GM18873 (cell line): ENCODE measurements at regions not wholly inside any gene's neighbourhood (a gene's known extent, or its start where the extent isn't known, plus 50 kb on each side); places are given as distances from the start of the nearest gene placed in this dataset.

ENCODE experiments used
- ATAC-seq: cut with Tn5 transposase; IDR thresholded peaks from one replicate; pipeline ENCODE4 v1.9.1; 2021; ENCODE audit warnings: mild to moderate bottlenecking, moderate library complexity, moderate number of reproducible peaks; ENCODE audit not compliant: unreplicated experiment, low FRiP score

DNA sequence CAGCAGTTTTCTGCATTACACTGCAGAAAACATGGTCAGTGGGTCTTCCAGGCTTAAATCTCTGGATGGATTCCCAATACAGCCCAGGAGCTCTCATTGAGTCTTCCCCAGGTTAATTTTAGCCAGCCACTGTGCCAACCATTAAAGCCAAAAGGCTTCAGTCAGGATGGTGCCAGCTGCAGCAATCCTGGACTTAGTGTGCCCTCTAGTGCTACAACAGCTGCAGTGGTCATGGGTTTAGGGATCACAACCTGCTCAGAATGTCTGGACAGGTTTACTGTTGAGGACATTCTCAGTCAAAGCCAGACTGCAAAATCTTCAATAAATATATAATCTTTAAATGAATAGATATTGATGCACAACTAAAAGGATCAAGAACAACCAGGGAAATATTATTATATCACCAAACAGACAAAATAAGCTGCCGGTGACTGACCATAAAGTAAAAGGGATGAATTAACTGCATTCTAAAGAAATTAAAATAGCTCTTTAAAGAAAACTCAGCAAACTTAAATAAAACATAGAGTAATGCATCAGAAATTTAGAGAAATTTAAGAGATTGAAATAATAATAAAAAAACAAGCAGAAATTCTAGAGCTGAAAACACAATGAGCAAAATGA, 639.9 kb downstream of the SPOCK3 start:
- ATAC-seq = peak; percentile 68

DNA sequence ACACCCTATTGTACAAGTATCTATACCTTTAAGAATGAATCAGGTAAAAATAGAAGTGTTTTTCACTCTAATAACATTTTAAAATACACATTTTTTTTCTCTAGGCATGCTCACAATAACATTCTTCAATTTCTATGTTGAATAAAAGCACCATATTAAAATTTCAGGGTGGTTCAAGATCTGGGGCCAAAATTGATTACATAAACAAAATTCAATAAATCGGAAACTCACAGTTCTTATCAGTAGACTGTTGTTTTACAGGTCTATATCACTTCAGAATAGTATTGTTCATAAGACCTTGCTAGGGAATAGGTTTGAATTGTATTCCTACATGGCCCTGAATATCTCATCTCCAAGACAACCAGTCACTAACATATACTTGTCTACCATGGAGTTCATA, 634.0 kb downstream of the SPOCK3 start:
- no peak for ATAC-seq

DNA sequence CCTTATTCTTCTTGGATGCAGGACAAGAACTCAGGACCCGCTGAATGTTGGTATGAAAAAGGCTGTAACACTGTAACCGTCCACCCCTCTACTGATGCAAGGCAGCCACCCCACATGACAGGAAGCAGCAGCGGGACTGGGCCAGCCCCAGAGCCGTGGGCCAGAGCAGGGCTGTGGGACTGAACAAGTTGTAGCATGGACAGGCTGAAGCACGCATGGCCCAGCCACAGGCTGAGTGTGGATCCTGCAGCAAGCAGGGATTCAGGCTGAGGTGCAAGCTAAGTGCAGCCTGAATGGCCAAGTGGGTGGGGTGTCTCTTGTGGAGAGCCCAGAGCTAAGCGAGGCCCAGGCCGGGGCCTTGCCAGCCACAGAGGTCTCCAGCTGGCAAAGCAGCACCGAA, 632.2 kb downstream of the SPOCK3 start:
- ATAC-seq = no peak

DNA sequence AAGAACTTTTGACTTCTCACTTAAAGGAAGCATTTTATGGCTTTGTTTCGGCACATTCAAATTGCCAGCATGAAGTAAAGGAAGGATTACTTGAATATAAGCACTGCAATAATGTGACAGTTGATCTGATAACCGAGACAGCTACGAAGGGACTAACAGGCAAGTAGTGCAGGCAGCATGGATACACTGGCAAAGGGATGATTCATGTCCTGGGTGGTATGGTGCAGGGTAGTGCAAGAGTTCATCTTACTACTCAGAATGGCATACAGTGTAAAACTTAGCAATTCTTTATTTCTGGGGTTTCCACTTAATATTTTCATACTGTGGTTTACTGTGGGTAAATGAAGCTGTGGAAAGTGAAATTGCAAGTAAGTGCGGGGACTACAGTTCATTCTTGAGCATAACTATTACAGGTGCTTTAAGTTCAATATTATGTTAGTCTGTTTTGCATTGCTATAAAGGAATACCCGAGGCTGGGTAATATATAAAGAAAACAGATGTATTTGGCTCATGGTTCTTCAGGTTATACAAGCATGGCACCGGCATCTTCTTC, 611.8 kb downstream of the SPOCK3 start:
- ATAC-seq = no peak

DNA sequence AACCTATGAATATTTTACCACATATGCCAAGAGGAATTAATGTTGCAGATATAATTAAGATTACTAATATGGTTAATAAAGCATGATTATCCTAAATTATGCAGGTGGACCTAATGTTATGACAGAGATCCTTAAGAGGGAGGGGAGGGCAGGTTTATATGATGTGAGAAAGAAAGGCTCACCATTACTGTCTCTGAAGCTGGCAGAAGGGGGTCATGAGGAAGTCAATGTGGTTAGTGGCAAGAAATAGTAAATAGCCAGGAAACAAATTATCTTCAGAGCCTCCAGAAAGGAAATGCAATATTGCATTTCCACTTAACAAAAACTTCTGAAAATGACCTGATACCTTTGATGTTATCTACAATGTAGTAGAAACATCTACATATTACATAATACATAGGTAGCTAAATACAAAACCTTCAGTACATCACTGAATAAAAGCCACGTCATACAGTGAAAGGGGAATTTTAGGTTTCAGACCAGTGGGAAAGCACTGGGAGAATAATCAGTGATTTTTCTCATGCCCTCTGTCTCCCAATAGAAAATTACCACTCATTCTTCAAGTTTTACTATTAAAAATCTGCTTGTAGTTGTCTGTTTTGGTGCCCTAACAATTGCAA, 609.2 kb downstream of the SPOCK3 start:
- peak; percentile 53 for ATAC-seq

DNA sequence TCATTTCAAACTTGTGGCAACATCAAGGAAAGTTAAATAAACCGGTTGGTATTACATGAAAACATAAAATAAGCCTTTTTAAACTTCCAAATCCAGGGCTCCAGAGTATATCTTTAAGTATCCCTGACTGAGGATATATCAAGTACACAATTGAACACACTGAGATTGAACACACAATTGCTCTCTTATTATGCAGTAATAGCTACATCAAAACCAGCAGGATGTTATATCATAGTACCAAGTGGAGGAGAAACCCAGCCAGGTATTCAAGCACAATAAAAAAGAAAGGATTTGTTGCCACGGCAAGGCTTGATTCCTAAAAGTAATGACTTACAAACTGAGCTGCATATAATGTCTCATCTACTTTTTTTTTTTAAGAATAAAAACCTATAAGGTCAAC, 605.8 kb downstream of the SPOCK3 start:
- no peak for ATAC-seq

DNA sequence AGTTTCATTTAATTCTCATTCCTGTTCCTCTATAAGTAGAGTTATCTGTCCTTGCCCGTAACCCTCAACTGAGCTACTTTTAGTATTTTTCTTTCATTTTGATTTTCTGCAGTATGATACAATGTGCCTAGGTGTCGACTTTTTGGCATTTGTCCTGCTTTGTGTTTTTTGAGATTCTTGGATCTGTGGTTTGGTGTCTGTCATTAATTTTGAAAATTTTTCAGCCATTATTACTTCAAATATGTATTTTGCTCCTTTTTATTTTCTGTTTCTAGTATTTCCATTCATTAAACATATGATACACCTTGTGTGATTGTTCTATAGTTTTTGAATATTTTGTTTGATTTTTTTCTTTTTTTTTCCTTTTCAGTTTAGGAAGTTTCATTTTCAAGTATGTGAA, 598.9 kb downstream of the SPOCK3 start:
- ATAC-seq = no peak

DNA sequence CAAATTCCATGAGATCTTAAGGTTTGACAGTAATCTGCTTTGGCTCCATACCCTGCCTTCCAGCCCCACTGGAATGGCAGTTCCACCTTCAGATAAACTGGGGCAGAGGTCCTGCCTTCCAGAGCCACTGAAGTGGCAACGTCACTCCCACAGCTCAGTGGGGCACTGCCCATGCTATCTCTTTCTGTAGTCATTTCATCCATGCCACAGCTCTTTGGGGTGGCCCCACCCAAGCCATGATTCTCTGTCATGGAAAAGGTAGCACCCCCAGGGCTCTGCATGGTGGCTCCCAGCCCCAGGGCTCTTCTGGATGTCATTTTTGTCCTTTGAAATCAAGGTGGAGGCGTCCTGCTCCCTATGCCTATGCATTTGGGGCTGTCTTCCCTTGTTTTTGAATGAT, 596.5 kb downstream of the SPOCK3 start:
- ATAC-seq = no peak

DNA sequence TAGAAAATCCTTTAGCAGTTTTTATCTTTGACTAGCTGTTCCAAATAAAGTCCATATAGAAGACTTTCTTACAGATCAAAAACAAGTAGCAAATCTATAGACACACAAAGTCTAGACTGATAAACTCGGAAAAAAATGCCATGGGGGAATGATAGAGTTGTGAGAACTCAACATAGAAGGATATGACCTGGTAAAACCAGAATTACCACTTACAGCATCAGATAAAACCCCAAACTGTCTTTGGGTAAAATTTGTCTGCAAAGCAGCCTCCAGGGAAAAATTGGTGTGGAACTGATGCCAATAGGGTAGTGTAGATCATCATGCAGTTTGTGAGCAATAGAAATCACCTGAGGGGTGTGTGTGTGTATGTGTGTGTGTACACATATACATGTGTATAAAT, 579.1 kb downstream of the SPOCK3 start:
- no peak for ATAC-seq

DNA sequence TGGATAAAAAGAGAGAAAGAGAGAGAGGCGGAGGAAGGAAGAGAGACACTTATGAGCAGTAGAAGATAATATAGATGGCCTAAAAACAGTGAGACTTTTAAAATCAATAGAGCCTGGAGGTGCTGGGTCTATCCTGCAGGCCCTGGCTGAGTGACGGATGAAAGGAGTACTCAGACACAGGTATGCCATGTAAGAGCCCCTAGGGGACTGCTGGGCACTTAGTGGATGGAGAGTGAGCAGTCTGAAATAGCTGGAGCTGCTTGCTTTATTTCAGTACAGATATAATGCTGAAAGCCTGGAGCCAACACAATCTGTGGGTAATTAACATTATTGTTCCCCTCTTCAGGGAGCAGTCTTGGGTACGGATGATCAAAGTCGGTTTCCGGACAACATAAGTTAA, 578.6 kb downstream of the SPOCK3 start:
- ATAC-seq = no peak

DNA sequence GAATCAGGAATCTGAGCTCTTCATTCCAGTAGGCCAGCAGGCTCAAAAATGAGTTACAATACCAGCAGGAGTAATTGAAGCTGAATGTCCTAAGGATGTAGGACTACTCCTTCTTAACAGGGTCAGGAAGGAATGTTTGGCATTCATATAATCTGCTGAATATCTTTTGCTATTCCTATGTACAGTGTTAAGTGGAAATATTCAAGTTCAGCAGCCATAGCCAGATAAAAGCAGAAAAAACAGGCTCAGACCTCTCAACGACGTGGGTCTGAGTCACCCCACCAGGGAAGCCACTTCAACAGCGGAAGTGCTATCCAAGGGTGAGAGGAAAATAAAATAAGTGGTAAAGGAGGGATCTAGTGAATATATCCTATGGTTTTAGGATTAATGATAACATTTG, 577.0 kb downstream of the SPOCK3 start:
- ATAC-seq = no peak

DNA sequence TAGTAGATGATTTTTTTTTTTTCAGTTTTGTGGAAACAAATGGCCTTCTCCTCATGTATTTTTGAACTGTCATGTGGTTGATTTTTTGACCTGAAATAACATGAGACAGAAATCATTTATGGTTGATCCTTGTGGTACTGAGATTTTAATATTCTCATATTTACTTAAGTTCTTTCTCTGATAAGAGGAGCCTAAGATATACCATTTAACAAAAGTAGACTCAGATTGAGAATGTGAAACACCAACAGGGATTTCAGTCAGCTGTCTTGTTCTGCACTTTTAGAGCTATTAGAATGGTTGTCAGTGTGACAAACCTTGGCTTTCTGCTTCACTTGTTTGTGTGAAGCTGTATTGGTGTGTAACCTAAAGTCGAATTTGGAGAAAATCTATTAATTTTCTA, 575.7 kb downstream of the SPOCK3 start:
- peak; percentile 26 for ATAC-seq

DNA sequence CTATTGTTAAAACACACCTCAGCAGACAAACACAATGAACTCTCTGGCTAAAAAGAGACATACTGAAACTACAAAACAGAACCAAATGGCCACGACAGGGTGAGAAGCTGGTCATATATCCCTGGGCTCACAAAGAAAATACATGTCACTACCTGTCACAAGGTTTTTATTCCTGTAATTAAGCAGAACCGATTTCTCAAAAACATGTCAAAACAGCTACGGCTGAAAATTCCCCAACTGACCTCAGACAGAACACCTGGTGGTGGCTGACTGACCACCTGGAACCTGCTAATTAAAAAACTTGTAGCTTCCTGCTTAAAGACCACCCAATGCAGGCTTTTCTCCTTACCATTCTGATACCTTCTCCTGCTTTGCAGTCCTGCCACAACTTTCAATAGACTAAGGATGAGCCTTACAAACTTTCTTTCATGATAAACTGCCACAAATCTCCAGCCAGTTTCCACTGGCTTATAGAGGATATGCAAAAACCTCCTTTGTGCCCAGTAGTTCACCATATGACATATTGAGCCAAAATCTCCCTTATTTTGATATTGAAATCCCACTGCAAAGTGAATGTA, 571.9 kb downstream of the SPOCK3 start:
- ATAC-seq = peak; percentile 85

DNA sequence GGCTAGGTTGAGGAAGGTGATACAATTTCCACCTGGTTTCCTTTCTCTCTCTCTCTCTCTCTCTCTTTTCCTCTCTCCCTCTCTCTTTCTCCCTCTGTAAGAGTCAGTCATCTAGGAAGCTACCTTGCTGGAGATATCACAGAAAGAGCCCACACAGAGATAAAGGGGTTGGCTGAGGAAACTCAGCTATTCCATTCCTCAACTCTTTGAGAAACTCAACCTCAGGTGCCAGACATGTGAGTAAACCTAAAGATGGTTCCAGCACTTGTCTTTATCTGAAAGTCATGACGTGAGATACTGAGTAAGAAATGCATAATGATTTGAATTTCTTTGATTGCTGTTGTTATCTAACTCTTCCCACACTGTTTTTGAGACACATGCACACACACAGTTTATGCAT, 564.0 kb downstream of the SPOCK3 start:
- no peak for ATAC-seq

DNA sequence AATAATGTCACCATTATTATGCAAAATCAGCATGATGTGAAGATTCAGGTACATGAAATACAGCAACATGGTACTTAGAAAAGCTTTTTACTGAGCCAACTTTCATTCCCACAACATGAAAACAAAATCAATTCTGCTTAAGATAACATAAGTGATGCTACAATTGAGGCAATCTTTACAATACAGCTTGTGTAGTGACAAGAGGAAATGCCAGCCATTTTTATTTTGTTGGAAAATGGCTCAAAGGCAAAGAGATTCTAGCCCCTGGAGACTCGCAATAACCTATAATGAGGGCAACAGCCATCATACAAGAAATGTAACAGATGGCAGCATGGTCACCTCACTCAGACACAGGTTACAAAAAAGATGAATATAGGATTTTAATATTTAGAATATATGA, 560.4 kb downstream of the SPOCK3 start:
- no peak for ATAC-seq

DNA sequence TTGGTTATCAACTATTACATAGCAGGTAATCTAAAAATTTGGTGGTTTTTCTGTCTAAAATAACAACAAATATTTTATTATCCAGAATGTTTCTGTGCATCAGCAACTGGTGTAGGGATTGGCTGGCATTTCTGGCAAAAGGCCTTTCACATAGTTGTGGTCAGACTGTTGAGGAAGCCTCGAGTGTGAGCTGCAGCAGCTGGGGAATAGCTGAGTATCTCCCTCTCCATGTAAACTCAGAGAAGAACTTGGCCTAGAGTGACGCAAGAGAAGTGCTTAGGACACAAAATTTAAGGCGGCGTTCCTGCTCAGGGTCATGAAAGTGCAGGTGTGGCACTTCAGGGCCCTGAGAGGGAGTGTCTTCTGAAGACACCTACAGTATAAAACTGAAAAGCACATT, 558.9 kb downstream of the SPOCK3 start:
- no peak for ATAC-seq

DNA sequence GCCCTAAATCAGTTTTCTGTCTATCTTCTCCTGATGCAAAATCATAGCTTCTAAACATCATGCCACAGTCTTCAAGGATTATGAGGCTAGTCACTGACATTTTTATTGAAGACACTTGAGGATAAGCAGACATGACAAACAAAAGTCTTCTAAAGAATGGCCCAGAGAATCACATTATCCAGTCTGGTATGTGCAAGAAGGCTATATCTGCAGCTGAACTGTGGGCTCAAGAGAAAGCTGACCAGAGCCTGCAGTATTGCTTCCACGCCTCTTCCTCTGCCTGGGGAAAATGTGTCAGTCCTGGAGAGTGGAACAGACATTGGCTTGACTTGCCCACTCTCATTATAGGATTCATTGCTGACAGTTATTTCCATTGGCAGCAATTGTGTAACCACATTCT, 553.5 kb downstream of the SPOCK3 start:
- no peak for ATAC-seq

DNA sequence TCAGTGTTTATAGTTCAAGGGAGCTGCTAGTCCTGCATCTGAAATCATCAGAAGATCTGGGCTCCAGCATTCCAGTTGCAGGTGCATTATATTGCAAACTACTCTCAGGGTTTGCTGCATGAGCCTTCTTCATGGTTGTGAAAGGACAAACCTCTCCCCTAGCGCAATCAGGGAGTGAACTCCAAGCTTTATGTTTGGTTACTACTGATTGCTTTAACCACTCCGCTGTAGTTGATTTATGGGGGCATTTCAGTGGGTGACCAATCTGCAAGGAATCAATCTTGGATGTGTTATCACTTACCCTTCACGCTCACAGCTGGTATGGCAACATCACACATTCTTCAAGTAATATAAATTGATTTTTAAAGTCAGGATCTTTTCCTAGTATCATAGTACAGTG, 552.1 kb downstream of the SPOCK3 start:
- ATAC-seq = no peak
